GM19452 (cell line): ENCODE measurements at regions not wholly inside any gene's neighbourhood (a gene's known extent, or its start where the extent isn't known, plus 50 kb on each side); places are given as distances from the start of the nearest gene placed in this dataset.

Experiments used
- ATAC-seq: cut with Tn5 transposase; IDR thresholded peaks from one replicate; pipeline ENCODE4 v1.9.1; 2021; ENCODE audit not compliant: unreplicated experiment

DNA sequence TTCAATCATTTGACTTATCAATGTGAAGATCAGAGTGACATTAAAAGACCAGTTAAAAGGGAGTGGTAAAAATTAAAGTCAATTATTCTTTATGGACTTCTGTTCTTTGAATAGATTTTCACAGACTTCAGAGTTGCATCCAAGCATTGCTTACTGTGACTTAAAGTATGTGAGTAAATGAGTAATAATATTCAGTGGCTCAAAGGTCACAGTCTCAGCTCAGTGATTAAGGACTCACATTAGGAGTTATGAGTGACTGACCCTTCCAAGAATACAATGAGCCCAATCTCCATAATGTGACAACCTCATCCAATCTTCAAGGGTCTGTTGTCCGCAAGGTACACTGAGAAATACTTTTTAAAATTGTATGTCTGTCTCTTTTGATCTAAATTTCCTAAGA, 811.2 kb downstream of the BRINP1 start:
- no peak for ATAC-seq

DNA sequence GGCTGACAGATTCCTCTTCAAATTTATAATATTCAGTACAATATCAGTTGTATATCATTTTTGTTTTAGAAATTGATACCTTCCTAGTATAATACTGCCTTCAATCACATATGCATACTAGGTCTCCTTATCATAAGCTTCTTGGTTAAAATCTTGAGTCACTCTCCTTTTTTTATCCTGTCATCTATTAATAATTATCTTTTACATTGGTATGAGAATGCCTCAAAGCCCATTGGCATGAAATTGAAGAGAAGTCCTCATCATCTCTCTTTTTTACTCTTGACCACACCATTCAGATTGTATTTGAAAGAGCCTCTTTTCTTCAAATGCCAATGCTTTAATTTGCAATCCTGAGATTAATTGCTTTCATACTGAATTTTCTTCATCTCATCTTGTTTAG, 810.3 kb downstream of the BRINP1 start:
- no peak for ATAC-seq

DNA sequence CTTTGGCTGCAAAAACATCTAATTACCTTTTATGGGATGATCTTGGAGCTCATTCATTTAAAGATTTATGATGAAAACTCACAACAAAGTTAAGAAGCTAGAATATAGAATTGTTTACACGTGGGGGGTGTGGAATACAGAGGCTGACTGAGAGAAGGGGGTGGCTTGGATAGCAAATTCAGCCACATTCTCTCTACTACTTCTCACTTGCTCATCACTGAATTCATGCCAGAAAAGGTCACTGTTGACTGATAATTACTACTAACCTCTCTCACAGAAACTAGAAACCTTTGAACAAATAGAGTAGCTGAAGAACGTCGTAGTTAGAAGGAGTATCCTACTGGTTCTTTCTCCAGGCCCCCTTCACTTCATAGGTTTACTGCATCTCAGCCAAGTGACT, 808.2 kb downstream of the BRINP1 start:
- ATAC-seq = no peak

- ATAC-seq = no peak
These were observed 805.6 kb downstream of the BRINP1 start for GRCh38 chr9:118563677-118564076.

- ATAC-seq = no peak
These were observed 801.4 kb downstream of the BRINP1 start for GRCh38 chr9:118567861-118568260.

DNA sequence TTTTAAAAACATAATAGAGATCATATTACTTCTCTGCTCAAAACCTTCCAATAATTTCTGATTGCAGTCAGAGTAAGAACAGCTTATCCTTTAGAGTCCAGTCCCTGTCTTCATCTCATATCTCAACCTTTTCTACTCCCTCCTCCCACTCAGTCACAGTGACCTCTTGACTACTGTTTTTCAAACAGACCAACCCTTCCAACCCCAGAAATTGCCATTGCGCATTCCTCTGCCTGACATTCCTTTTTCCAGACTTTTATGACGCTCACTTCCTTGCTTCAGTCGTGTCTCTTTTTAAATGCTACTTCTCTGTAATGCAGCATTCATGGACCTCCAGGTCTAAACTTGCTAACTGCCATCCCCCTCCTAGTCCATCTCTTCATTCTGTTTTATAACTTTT, 800.5 kb downstream of the BRINP1 start:
- ATAC-seq = no peak

GRCh38 chr9:118569148-118569547, 800.1 kb downstream of the BRINP1 start:
- no peak for ATAC-seq

- ATAC-seq = no peak
These were observed 799.2 kb downstream of the BRINP1 start for GRCh38 chr9:118570066-118570465.

DNA sequence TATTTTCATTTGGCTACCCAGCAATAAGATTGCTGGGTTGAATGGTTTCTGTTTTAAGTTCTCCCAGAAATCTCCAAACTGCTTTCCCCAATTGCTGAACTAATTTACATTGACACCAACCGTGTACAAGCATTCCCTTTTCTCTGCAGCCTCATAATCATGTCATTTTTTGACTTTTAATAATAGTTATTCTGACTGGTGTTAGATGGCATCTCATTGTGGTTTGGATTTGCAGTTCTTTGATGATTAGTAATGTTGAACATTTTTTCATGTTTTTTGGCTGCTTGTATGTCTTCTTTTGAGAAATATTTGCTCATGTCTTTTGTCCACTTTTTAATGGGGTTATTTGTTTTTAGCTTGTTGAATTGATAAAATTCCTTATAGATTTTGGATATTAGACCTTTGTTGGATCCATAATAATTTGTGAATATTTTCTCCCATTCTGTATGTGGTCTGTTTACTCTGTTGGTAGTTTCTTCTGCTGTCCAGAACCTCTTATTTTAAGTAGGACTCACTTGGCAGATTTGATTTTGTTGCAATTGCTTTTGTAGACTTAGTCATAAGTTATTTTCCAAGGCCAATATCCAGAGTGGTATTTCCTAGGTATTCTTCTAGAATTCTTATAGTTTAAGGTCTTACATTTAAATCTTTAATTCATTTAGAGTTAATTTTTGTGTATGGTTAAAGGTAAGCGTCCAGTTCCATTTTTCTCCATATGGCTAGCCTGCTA, 793.7 kb downstream of the BRINP1 start:
- ATAC-seq = no peak

DNA sequence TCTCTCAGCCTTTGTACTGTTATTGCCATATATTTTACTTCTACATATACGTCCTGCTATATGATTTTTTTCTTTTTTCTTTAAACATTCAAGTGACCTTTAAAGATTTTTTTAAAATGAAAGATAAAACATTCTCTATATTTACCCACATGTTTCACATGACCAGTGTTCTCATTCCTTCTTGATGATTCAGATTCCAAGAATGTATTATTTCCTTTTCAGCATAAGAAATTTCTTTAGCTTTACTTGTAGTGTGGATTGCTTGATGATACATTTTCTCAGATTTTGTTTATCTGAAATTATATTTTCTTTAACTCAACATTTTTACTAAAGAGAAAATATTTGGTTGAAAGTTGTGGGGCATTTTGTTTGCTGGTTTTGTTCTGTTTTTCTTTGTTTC, 792.1 kb downstream of the BRINP1 start:
- no peak for ATAC-seq

GRCh38 chr9:118578467-118578866, 790.8 kb downstream of the BRINP1 start:
- no peak for ATAC-seq

DNA sequence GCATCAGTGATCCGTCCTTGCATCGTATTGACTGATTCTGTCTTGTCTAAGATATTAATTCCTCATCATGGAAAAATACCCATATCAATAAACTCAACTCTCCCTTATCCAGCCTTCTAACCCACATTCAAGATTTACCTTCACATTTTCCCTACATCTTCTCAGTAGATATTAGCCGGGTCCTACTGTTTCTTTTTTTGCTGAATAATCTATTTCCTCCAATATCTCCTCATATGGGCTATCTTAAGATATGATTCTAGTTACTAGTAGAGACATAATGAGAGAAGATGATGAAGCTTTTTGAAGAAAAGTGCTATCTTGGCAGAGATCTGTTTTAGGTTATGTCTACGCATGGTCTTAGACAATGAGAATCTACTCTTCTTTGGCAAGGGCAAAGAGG, 785.8 kb downstream of the BRINP1 start:
- ATAC-seq = no peak

- ATAC-seq = no peak
These were observed 782.3 kb downstream of the BRINP1 start for GRCh38 chr9:118586978-118587377.

DNA sequence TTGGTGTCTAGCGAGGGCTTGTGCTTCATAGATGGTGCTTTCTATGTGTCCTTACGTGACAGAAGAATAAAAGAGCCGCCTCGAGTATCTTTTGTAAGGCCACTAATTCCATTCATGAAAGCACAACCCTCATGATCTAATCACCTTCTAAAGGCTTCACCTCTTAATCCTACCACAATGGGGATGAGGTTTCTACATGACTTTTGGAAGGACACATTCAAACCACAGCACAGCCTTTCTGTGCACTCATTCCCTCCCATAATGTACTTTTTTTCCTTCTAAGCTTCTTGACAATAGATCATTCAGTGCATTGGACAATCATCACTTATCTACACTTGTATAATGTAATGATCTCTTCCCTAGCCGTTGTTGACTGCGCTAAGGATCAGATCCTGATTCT, 774.8 kb downstream of the BRINP1 start:
- ATAC-seq = no peak

- no peak for ATAC-seq
These were observed 773.4 kb downstream of the BRINP1 start for GRCh38 chr9:118595719-118596305.

- no peak for ATAC-seq
These were observed 772.7 kb downstream of the BRINP1 start for GRCh38 chr9:118596374-118597015.

- ATAC-seq = no peak
These were observed 762.6 kb downstream of the BRINP1 start for GRCh38 chr9:118606668-118607067.

DNA sequence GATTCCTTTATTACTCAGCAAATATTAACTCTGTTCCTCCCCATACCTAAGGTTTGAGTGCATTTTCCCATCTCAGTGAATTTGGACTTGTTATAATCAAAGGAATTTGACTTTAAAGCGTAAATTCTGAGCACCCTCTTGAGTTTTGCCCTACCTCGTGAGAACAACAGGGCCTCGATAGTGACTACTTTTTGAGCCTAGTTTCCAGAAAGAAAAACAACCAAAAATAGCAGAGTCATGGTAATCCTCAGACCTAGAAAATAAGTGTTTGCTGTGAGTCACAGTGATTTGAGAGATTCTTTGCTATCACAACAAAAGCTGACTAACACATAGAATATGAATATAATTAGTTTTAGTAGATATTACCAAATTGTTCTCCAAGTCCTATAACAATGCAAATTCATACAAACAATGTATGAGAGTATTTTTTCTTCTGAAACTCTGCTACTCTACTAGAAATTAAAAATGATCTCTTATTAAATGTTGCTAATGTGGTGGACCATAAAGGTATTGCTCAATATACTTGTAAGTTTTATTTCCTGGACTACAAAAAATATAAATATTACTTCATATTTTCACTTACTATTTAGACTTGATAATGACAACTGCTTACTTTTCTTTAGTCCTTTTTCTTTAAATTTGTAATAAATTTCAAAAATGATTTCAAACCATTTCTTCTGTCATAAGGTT, 759.7 kb downstream of the BRINP1 start:
- no peak for ATAC-seq

- no peak for ATAC-seq
These were observed 757.0 kb downstream of the BRINP1 start for GRCh38 chr9:118612201-118612600.

DNA sequence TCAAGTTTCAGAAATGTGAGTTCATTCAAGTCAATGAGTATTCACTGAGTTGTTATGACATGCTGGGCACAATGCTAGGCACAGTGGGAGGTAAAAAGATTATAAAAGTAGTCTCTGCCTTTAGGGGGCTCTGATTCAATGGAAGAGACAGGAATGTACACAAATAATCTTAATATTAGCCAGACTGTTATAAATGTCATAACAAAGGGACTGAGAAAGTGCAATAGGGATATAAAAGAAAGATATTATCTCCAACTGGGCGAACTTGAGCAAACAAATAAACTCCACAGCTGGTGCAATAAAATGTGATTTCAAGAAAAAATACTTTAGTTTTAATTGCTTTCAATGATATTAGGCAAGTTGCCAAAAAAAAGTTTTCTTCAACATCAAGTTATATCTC, 755.2 kb downstream of the BRINP1 start:
- ATAC-seq = no peak

DNA sequence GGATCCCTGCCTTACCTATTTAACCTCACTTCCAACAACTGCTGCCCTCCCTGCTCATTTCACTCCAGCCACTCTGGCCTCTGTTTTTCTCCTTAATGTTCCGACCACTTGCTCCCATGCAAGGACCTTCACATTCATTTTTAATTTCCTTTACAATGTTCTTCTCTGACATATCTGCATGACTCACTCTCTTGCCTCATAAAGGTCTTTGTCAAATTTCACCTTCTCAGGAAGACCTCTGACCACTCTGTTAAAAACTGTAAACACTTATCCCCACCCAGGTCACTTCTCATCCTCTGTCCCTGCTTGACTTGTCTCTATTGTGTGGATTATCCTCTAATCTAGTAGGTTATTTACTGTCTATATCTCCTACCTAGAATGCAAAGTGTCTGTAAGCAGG, 751.2 kb downstream of the BRINP1 start:
- ATAC-seq = no peak

- no peak for ATAC-seq
These were observed 750.4 kb downstream of the BRINP1 start for GRCh38 chr9:118618849-118619248.
